GM18870 (cell line): ENCODE measurements at regions not wholly inside any gene's neighbourhood (a gene's known extent, or its start where the extent isn't known, plus 50 kb on each side); places are given as distances from the start of the nearest gene placed in this dataset.
"Not testable (repeated sequence)": the region's sequence is repeated elsewhere in the genome, so short reads cannot be mapped to it uniquely, and the experiment has no call there.

Source experiments
- ATAC-seq: cut with Tn5 transposase; IDR thresholded peaks from one replicate; pipeline ENCODE4 v1.9.1; 2021; ENCODE audit warnings: moderate library complexity; ENCODE audit not compliant: unreplicated experiment

GRCh38 chr7:35853194-35853593, 52.3 kb downstream of the SEPTIN7 start:
- not testable (repeated sequence) for ATAC-seq

GRCh38 chr7:35854311-35854710, 53.5 kb downstream of the SEPTIN7 start:
- no peak for ATAC-seq

- no peak for ATAC-seq
Observed at GRCh38 chr7:35856175-35856574, 55.3 kb downstream of the SEPTIN7 start.

- no peak for ATAC-seq
Observed at GRCh38 chr7:35860664-35861063, 59.8 kb downstream of the SEPTIN7 start.

- no peak for ATAC-seq
Observed at GRCh38 chr7:35865287-35865686, 64.4 kb downstream of the SEPTIN7 start.

- no peak for ATAC-seq
Observed at GRCh38 chr7:35866186-35866585, 65.3 kb downstream of the SEPTIN7 start.

- ATAC-seq = not testable (repeated sequence)
Observed at GRCh38 chr7:35869117-35869516, 68.3 kb downstream of the SEPTIN7 start.

- ATAC-seq = no peak
Observed at GRCh38 chr7:35869810-35870209, 69.0 kb downstream of the SEPTIN7 start.

GRCh38 chr7:35871856-35872255, 71.0 kb downstream of the SEPTIN7 start:
- ATAC-seq = no peak

- no peak for ATAC-seq
Observed at GRCh38 chr7:35874886-35875285, 74.0 kb downstream of the SEPTIN7 start.

- no peak for ATAC-seq
Observed at GRCh38 chr7:35875292-35875691, 74.4 kb downstream of the SEPTIN7 start.

GRCh38 chr7:35878351-35878750, 77.5 kb downstream of the SEPTIN7 start:
- no peak for ATAC-seq

- not testable (repeated sequence) for ATAC-seq
Observed at GRCh38 chr7:35887430-35887829, 86.6 kb downstream of the SEPTIN7 start.

- no peak for ATAC-seq
Observed at GRCh38 chr7:35889001-35889400, 88.1 kb downstream of the SEPTIN7 start.

- no peak for ATAC-seq
Observed at GRCh38 chr7:35889870-35890269, 89.0 kb downstream of the SEPTIN7 start.

- ATAC-seq = no peak
Observed at GRCh38 chr7:35891004-35891830, 90.4 kb downstream of the SEPTIN7 start.

- no peak for ATAC-seq
Observed at GRCh38 chr7:35893649-35894048, 92.8 kb downstream of the SEPTIN7 start.

- no peak for ATAC-seq
Observed at GRCh38 chr7:35894721-35895120, 93.9 kb downstream of the SEPTIN7 start.

GRCh38 chr7:35900651-35901050, 99.8 kb downstream of the SEPTIN7 start:
- no peak for ATAC-seq

GRCh38 chr7:35905555-35905954, 104.7 kb downstream of the SEPTIN7 start:
- ATAC-seq = no peak

GRCh38 chr7:35906191-35906908, 105.5 kb downstream of the SEPTIN7 start:
- peak; percentile 61 for ATAC-seq
